GM21825 (cell line): ENCODE measurements at regions not wholly inside any gene's neighbourhood (a gene's known extent, or its start where the extent isn't known, plus 50 kb on each side); places are given as distances from the start of the nearest gene placed in this dataset.

ENCODE experiments used
- ATAC-seq: cut with Tn5 transposase; IDR thresholded peaks from one replicate; pipeline ENCODE4 v1.9.1; 2021; ENCODE audit warnings: mild to moderate bottlenecking, moderate library complexity; ENCODE audit not compliant: unreplicated experiment

DNA sequence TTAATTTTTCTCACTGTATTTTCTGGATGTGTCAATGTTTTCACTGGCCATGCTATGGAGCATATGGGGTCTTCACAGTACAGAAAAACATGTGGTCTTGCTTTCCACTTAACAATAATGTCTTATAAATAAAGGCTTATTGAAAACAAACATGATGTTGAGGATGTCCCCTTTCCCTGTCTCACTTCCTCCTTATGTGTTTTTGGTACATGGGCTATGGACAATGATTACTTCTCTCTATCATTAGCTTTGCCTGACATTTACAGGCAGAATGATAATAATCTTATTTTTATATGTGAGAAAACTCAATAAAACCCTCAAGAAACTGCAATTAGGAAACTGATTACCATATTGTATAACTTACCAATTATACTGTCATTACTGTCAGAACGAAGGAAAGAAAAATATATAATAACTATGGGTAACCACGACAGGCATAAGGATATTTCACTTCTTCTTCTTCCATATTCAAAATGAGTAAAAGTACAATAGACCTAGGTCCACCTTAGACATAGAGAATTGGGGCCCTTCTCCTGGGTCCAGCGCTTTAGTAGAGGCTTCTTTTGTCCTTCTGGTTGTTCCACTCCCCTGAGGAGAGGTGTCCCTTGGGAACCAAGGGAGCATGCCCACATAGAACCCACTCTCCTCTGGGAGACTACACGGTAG is 375.0 kb downstream of the MAN2A1 start:
- no peak for ATAC-seq

- no peak for ATAC-seq
Observed at GRCh38 chr5:110070836-110071235, 381.1 kb downstream of the MAN2A1 start.

DNA sequence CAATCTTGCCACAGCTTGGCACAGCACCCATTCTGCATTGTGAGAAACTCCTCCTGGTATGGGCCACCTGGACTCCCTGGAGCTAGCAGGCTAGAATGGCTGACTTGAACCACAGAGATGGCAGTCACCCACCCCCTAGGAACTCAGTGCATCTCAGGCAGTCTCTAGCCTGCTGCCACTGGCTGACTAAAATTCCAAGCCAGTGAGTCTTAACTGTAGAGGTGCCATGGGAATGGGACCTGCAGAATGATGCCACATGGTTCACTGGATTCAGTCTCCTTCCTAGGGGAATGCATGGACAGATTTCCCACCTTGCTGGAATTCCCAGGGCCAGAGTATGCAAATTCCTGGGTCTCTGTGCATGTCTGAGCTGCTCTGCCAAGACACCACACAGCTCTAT is 382.9 kb downstream of the MAN2A1 start:
- no peak for ATAC-seq

DNA sequence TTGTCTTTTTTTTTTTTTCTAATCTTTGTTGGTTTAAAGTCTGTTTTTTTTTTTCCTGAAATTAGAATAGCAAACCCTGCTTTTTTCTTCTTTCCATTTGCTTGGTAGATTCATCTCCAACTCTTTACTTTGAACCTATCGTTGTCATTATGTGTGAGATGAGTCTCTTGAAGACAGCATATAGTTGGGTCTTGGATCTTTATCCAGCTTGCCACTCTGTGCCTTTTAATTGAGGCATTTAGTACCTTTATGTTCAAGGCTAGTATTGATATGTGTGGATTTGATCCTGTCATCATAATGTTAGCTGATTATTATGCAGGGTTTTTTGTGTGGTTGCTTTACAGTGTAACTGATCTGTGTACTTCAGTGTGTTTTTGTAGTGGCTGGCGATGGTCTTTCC is 383.8 kb downstream of the MAN2A1 start:
- ATAC-seq: no peak

GRCh38 chr5:110075656-110076055 is 385.9 kb downstream of the MAN2A1 start:
- ATAC-seq: no peak

DNA sequence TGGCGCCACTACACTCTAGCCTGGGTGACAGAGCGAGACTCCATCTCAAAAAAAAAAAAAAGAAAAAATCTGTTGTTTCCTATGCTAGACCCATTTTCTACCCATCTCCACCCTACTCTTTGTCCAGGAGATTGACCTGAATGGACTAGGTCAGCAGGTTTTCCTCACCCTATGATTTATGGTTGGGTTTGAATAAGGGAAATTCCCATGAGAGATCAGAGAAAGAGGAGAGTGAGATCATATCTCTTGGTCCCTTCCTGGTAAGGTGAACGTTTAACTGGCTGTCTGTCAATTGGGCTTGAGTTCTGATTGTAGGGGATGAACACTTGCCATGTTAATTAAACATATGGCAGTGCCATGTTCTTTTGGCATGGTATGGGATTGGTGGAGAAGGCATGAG is 387.4 kb downstream of the MAN2A1 start:
- ATAC-seq: no peak

DNA sequence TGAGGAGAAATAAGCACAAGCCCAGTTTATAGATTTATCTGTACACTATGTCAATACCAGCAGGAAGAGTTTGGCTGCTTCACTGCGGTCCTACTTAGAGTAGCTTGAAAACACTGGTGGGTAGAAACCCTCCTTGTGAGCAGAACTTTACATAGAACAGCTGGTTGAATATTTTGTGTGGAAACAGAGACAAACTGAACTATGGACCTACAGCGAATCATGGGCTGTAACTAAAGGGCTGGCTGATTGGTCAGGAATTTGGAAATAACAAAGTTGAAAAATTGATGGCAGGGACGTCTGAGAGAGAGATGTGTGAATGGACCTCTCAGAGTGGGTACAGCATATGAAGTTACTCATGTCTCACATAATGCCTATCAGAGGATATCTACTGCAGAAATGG is 392.5 kb downstream of the MAN2A1 start:
- ATAC-seq: no peak

GRCh38 chr5:110082863-110083262 is 393.1 kb downstream of the MAN2A1 start:
- no peak for ATAC-seq

DNA sequence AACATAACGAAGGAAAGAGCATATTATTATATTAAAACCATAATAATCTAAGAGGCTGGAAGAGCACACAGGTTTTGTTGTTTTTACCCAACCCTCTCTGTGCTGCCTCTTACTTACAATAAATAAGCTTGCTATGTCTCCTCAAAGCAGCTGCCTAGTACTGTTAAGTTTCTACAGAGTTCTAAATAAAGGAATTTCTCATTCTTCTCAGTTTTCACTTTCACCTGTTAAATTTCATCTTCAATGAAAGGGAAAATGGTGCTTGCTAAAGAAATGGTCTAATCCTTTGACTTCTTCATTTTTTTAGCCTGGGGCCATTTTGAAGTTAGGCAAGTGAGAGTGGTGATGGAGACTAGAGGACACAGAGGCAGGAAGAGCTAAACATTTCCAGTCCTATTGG is 396.1 kb downstream of the MAN2A1 start:
- ATAC-seq: no peak

DNA sequence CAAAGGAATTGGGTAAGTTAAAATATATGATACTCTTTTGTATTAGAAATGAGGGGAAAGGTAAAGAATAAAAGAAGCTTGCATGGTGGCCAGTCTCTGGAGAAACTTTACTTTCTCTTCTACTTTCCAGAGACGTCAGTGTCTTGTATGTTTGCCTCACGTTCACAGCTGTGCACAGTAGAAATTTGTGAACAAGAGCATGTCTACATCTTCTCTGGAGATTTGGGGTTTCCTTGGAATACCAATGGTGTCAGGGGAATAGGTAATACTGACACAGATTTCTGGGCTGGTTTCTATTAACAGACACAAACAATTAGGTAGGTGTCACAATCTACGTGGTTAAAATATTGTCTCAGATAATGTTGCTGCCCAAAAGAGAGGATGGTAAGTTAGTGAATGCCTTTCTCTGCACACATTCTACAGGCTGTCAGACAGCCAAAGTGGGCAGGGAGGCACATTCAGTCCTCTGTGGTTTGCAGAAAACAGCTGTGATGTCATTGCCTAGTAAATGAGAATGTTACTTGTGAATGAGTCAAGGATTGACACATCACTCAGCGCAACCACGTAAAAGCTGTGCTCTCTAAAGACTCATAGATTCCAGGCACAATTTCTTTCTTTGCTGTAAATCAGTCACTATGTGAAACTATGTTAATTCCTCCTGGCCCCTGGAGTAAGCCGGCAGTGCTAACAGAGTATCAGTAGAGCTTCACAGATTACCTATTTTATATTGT is 397.1 kb downstream of the MAN2A1 start:
- no peak for ATAC-seq

DNA sequence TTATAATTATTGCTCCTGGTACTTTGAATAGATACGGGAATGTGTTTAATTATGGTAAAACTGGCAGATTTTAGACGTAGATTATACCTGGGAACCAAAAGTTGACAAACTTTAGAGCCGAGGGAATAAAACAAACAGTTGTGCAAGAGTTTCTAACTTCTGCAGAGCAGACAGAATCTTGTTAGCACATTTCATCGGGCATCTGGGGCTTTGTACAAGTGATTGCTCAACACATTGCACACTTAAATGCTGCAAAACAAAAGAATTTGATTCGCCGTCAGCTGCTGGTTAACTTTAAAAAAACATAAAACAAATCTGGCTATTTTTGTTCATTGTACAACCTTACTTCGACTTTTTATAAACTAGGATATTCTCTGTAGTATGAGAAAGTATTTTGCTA is 398.1 kb downstream of the MAN2A1 start:
- ATAC-seq: no peak

- ATAC-seq: no peak
Observed at GRCh38 chr5:110088676-110089436, 399.1 kb downstream of the MAN2A1 start.

- ATAC-seq: no peak
Observed at GRCh38 chr5:110092955-110093785, 403.4 kb downstream of the MAN2A1 start.

GRCh38 chr5:110094109-110094508 is 404.4 kb downstream of the MAN2A1 start:
- no peak for ATAC-seq

GRCh38 chr5:110094548-110094947 is 404.8 kb downstream of the MAN2A1 start:
- ATAC-seq: no peak

DNA sequence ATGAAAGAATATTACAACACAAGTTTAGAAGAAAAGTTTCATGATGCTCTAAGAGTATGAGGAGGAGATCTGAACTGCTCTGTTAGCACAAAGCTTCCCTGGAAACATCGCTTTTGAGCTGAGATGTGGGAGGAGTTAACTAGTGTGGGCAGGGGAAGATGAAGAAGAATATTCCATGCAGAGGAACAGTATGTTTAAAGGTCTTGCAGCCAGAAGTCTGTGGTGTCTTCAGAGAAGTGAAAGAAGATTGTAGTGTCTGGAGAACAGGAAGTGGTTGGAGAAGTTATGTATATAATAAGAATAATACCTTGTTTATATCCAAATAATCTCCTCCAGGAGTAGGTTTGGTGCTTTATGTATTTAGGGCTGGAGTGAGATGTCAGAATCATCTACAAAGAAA is 406.7 kb downstream of the MAN2A1 start:
- no peak for ATAC-seq

DNA sequence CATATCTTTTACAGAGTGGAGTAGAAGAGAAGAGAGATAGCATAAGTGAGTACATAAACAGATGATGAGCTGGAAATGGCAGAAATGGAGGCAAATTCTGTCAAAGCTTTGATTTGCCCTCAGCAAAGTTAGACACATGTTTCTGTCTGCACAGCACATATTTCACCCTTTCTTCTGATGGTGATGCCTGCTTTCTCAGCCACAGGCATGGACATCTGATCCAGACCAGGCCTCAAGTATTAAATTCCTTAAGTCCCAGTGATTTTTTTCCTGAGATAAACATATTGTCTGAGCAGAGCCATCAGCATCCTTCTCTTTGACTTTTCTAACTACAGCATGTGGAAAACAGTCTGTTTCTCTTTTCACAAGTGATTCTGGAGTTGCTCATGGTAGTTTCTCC is 409.8 kb downstream of the MAN2A1 start:
- no peak for ATAC-seq

GRCh38 chr5:110103081-110103480 is 413.4 kb downstream of the MAN2A1 start:
- ATAC-seq: no peak

DNA sequence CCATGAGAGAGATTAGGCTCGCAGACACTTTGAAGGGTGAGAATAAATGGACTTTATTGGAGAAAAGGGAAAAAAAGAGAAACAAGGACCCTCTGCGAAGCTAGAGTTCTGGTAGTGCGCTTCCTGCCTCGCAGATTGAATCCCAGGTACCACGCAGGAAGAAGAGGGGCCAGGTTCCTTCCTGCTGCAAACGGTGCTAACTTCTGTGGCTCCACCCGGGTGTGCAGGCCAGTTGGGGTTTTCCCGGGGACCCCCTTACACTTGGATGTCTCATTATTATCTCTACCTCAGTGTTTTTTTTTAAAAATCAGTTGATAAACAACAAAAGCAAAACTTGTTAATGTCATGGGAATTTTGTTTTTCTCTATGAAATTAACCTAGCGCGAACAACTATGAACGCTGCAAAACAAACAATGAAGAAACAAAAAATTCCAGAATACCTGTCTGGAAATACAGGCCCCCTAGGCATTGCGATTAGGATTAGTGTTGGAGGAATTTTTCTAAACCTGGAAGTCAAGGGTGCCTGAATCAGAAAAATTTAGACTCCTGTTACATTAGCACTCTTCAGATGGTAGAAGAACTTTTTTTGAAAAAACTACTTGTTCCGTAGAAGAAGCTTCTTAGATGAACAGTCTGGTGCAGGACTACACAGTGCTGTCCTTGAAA is 414.5 kb downstream of the MAN2A1 start:
- no peak for ATAC-seq
